HG03060 (cell line): ENCODE measurements at regions not wholly inside any gene's neighbourhood (a gene's known extent, or its start where the extent isn't known, plus 50 kb on each side); places are given as distances from the start of the nearest gene placed in this dataset.

Source experiments
- ATAC-seq: cut with Tn5 transposase; IDR thresholded peaks from one replicate; pipeline ENCODE4 v1.9.1; 2021; ENCODE audit warnings: low read depth, moderate number of reproducible peaks; ENCODE audit not compliant: unreplicated experiment

- no peak for ATAC-seq
Observed at GRCh38 chr21:29436650-29437049, 137.9 kb downstream of the BACH1 start.

- no peak for ATAC-seq
Observed at GRCh38 chr21:29441651-29442050, 142.9 kb downstream of the BACH1 start.

- no peak for ATAC-seq
Observed at GRCh38 chr21:29443411-29444010, 144.8 kb downstream of the BACH1 start.

GRCh38 chr21:29448766-29449165 is 150.0 kb downstream of the BACH1 start:
- ATAC-seq: no peak

- no peak for ATAC-seq
Observed at GRCh38 chr21:29449306-29449950, 150.7 kb downstream of the BACH1 start.

- no peak for ATAC-seq
Observed at GRCh38 chr21:29450058-29450457, 151.3 kb downstream of the BACH1 start.

- ATAC-seq: peak; percentile 64
Observed at GRCh38 chr21:29453511-29453910, 154.8 kb downstream of the BACH1 start.

GRCh38 chr21:29454179-29454578 is 155.5 kb downstream of the BACH1 start:
- ATAC-seq: no peak

- ATAC-seq: no peak
Observed at GRCh38 chr21:29462479-29462878, 163.8 kb downstream of the BACH1 start.

GRCh38 chr21:29465546-29465945 is 166.8 kb downstream of the BACH1 start:
- ATAC-seq: no peak

- no peak for ATAC-seq
Observed at GRCh38 chr21:29466532-29466931, 167.8 kb downstream of the BACH1 start.

GRCh38 chr21:29470397-29470796 is 171.7 kb downstream of the BACH1 start:
- no peak for ATAC-seq

- no peak for ATAC-seq
Observed at GRCh38 chr21:29473808-29474207, 175.1 kb downstream of the BACH1 start.

GRCh38 chr21:29475329-29475728 is 176.6 kb downstream of the BACH1 start:
- no peak for ATAC-seq

- ATAC-seq: no peak
Observed at GRCh38 chr21:29477347-29477746, 178.6 kb downstream of the BACH1 start.

GRCh38 chr21:29477941-29478340 is 179.2 kb downstream of the BACH1 start:
- no peak for ATAC-seq

- ATAC-seq: no peak
Observed at GRCh38 chr21:29481081-29481480, 182.4 kb downstream of the BACH1 start.

GRCh38 chr21:29481641-29482040 is 182.9 kb downstream of the BACH1 start:
- ATAC-seq: no peak

- ATAC-seq: no peak
Observed at GRCh38 chr21:29486306-29486807, 187.6 kb downstream of the BACH1 start.
